ENCODE measurements at regions not wholly inside any gene's neighbourhood (a gene's known extent, or its start where the extent isn't known, plus 50 kb on each side); places are given as distances from the start of the nearest gene placed in this dataset.
"Not testable (repeated sequence)": the region's sequence is repeated elsewhere in the genome, so short reads cannot be mapped to it uniquely, and the experiment has no call there.

DNA sequence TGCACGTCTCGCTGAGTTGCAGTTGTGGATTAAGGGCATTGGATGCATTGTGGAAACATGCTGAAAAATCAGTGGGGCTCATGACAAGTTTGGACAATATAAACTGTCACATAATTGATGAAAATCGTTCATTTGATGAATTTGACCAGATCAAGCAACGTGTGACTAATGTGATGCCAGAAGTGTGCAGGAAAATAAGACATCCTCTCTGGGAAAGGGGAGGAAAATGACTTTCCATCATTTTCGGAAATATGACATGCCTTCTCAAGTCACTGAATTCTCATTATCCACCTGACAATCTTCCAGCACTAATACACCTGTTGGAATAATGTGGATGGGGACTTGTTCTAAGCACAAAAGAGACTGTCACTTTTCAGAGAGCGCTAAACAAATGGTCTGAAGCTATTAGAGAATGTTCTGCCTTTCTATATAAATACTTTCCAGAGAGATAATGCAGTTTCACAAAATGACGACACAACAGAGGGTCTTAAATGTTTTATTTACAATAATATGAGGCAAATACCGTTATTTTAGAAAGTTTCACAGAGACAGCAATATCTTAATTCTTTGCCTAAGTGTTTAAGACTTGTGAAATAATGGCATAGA is 1741.9 kb upstream of the RAG2 start:
- WGBS = 90% methylated on average over 6 of the region's 8 CpGs
- Histone ChIP-seq H3K9ac (ENCODE audit: low read depth, low read length) (no peak overlapping the region), H3K4me1 (ENCODE audit: insufficient read depth, low read length) (no peaks in the 10 kb centered on the region), H3K9me3 (ENCODE audit: insufficient read depth, low read depth, low read length) (no peaks in the 10 kb centered on the region), H3K27me3 (ENCODE audit: insufficient read depth, low read length) (no peaks in the 10 kb centered on the region), H3K4me3 (ENCODE audit: low read length) (no peak overlapping the region), H3K27ac (ENCODE audit: low read depth, low read length) (no peak overlapping the region), H3K36me3 (ENCODE audit: insufficient read depth, low read length) (no peaks in the 10 kb centered on the region)

DNA sequence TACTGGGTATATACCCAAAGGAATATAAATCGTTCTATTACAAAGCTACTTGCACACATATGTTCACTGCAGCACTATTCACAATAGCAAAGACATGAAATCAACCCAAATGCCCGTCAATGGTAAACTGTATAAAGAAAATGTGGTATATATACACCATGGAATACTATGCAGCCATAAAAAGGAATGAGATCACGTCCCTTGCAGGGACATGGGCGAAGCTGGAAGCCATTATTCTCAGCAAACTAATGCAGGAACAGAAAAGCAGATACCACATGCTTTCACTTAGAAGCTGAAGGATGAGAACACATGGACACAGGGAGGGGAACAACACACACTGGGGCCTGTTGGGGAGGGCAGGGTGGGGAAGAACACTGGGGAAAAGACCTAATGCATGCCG is 1740.0 kb upstream of the RAG2 start:
- H3K36me3 ChIP-seq (ENCODE audit: insufficient read depth, low read length); H3K9me3 ChIP-seq (ENCODE audit: insufficient read depth, low read depth, low read length); H3K27ac ChIP-seq (ENCODE audit: low read depth, low read length); H3K4me1 ChIP-seq (ENCODE audit: insufficient read depth, low read length); H3K4me3 ChIP-seq (ENCODE audit: low read length); H3K9ac ChIP-seq (ENCODE audit: low read depth, low read length); H3K27me3 ChIP-seq (ENCODE audit: insufficient read depth, low read length): not testable (repeated sequence)
- WGBS = 94% methylated on average over 4 of the region's 5 CpGs

DNA sequence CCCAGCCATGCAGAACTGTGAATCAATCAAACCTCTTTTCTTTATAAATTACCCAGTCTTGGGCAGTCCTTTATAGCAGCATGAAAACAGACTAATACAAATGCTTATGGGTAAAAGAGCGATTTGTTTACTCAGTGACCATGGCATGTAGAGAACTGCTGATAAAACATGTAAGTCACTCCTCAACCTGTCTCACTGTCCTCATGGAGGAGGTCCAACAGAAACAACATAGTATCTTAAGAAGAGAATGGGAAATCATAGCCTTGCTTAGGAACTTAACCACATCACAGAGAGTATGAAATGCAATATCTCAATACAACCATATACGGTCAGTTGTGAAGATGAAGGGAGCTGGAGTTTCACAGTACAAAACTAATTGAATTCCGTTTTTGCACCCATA is 1734.0 kb upstream of the RAG2 start:
- no peaks in the 10 kb centered on the region for H3K4me1 ChIP-seq (ENCODE audit: insufficient read depth, low read length)
- no peaks in the 10 kb centered on the region for H3K36me3 ChIP-seq (ENCODE audit: insufficient read depth, low read length)
- H3K4me3 ChIP-seq (ENCODE audit: low read length) = no peak overlapping the region
- no peak overlapping the region for H3K9ac ChIP-seq (ENCODE audit: low read depth, low read length)
- 96% methylated on average over 2 of the region's 3 CpGs for WGBS
- no peaks in the 10 kb centered on the region for H3K9me3 ChIP-seq (ENCODE audit: insufficient read depth, low read depth, low read length)
- H3K27ac ChIP-seq (ENCODE audit: low read depth, low read length) = no peak overlapping the region
- no peaks in the 10 kb centered on the region for H3K27me3 ChIP-seq (ENCODE audit: insufficient read depth, low read length)

DNA sequence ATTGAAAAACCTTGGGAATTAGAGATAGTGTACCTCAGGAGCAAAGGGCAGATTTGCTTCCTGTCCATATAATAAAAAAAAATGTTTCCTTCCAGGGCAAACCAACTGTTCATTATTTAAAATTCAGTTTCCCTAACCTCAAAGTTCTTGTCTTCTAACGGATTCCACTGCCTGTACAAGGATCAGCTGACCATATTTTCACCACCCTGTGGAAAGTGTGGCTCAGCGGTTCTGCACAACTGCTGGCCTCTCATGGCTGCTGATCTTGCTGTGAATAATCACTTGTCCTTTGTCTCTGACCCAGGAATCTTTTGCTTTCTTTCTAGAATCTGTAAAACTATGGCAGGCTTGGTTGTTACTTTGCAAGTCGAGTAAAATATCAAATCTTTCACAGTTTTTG is 1732.5 kb upstream of the RAG2 start:
- H3K4me1 ChIP-seq (ENCODE audit: insufficient read depth, low read length) = peaks cover 8% of the 10 kb centered on the region; the same call in 1 of the 2 replicates
- H3K27me3 ChIP-seq (ENCODE audit: insufficient read depth, low read length) = no peaks in the 10 kb centered on the region
- no peak overlapping the region for H3K4me3 ChIP-seq (ENCODE audit: low read length)
- WGBS = 88% methylated on average over 3 of the region's 3 CpGs
- no peak overlapping the region for H3K27ac ChIP-seq (ENCODE audit: low read depth, low read length)
- H3K9me3 ChIP-seq (ENCODE audit: insufficient read depth, low read depth, low read length) = no peaks in the 10 kb centered on the region
- H3K36me3 ChIP-seq (ENCODE audit: insufficient read depth, low read length) = no peaks in the 10 kb centered on the region
- H3K9ac ChIP-seq (ENCODE audit: low read depth, low read length) = no peak overlapping the region

DNA sequence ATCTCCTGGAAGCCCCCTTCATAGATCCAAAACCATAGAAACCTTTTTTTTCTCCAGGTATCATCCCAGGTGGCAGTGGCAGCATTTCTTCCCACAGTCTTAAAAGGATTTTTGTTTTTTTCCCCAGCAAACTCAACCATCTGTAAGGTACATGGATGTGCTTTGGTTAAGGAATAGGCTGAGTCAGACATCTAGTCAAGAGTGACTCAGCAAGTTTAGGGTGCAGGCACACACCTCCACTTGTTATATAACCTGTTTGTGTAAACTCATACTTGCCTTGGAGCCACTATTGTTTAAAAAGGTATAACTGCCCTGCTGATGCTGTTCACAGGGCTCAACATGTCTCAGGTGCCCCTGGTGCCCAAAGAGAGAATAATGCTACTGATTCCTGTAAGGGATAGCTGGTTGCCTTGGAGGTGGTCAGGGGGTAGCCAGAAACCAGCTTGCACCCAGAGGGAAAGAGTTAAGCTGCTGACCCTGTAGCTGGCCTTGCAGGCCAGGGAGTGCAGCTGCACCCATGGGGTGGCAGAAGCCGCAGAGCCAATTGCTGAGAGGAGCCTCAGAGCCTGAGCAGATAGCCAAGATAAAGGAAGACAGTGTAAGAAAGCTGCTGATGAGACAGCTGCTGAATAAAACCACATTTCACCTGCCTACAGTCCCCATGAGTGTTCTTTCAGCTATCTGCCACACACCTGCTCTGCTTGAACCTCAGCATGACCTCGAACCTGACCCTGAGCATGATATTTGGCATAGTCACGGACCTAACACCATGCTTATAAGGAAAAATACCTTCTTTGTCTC is 1726.1 kb upstream of the RAG2 start:
- Histone ChIP-seq H3K9ac (ENCODE audit: low read depth, low read length) (no peak overlapping the region), H3K27me3 (ENCODE audit: insufficient read depth, low read length) (no peaks in the 10 kb centered on the region), H3K4me1 (ENCODE audit: insufficient read depth, low read length) (peaks cover 12% of the 10 kb centered on the region; the same call in 1 of the 2 replicates), H3K9me3 (ENCODE audit: insufficient read depth, low read depth, low read length) (no peaks in the 10 kb centered on the region), H3K4me3 (ENCODE audit: low read length) (no peak overlapping the region), H3K36me3 (ENCODE audit: insufficient read depth, low read length) (no peaks in the 10 kb centered on the region), H3K27ac (ENCODE audit: low read depth, low read length) (no peak overlapping the region)
- 60% methylated on average over 3 of the region's 3 CpGs for WGBS

DNA sequence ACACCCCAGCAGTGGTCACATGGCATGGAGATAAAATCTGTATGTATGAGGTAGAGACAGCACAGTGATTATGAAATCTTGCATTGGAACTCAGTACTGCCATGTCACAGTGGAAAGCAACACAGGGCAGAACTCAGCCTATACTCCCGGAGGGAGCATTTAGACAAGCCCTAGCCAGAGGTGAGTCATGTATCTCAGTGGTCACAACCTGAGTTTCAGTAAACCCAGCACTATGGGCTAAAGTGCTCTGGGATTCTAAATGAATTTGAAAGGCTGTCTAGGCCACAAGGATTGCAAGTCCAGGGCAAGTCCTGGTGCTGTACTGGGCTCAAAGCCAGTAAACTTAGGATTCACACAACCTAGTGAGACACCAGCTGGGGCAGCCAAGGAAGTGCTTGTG is 1717.1 kb upstream of the RAG2 start:
- 98% methylated on average over 1 of the region's 1 CpG for WGBS
- Histone ChIP-seq H3K4me3 (ENCODE audit: low read length) (no peak overlapping the region), H3K27ac (ENCODE audit: low read depth, low read length) (no peak overlapping the region), H3K36me3 (ENCODE audit: insufficient read depth, low read length) (no peaks in the 10 kb centered on the region), H3K27me3 (ENCODE audit: insufficient read depth, low read length) (no peaks in the 10 kb centered on the region), H3K4me1 (ENCODE audit: insufficient read depth, low read length) (no peaks in the 10 kb centered on the region), H3K9ac (ENCODE audit: low read depth, low read length) (no peak overlapping the region), H3K9me3 (ENCODE audit: insufficient read depth, low read depth, low read length) (no peaks in the 10 kb centered on the region)

DNA sequence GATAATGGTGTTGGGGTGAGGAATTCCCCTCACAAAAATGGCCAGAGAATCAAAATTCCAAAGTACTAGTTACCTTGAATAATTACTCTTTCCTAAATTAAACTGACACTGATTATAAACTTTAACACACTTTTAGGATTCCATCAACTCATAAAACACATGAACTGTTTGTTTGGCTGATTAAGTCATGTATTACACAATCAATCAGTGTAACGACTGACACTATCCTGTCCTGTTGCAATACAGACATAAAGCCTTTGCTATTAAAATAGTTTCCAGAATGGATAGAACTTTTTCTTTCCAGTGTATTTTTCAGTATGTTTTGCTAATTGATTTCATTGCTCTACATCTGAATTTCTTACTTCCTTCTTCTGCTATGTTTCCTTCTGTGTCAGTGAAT is 1709.4 kb upstream of the RAG2 start:
- Histone ChIP-seq H3K4me3 (ENCODE audit: low read length) (no peak overlapping the region), H3K27me3 (ENCODE audit: insufficient read depth, low read length) (no peaks in the 10 kb centered on the region), H3K4me1 (ENCODE audit: insufficient read depth, low read length) (no peaks in the 10 kb centered on the region), H3K9me3 (ENCODE audit: insufficient read depth, low read depth, low read length) (no peaks in the 10 kb centered on the region), H3K36me3 (ENCODE audit: insufficient read depth, low read length) (no peaks in the 10 kb centered on the region), H3K9ac (ENCODE audit: low read depth, low read length) (no peak overlapping the region), H3K27ac (ENCODE audit: low read depth, low read length) (no peak overlapping the region)
- 71% methylated on average over 1 of the region's 1 CpG for WGBS

DNA sequence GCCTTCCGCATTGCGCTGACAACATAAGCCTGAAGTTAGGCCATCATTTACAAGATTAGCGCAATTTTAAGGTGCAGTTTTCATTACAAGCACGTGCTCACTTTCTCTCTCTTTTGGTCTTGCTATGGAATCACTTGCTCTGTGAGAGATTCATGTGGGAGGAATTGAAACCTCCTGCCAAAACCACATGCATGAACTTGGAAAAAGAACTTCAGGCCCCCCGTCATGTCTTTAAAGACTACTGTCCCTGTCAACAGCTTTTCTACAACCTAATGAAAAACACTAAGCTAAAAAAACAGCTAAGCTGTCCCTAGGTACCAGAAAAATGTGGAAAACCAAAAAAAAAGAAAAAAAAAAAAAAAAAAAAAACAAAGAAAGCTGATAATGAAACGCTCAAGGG is 1707.6 kb upstream of the RAG2 start:
- Histone ChIP-seq H3K4me3 (ENCODE audit: low read length) (no peak overlapping the region), H3K9ac (ENCODE audit: low read depth, low read length) (no peak overlapping the region), H3K36me3 (ENCODE audit: insufficient read depth, low read length) (no peaks in the 10 kb centered on the region), H3K9me3 (ENCODE audit: insufficient read depth, low read depth, low read length) (no peaks in the 10 kb centered on the region), H3K4me1 (ENCODE audit: insufficient read depth, low read length) (no peaks in the 10 kb centered on the region), H3K27ac (ENCODE audit: low read depth, low read length) (no peak overlapping the region), H3K27me3 (ENCODE audit: insufficient read depth, low read length) (no peaks in the 10 kb centered on the region)
- WGBS = 95% methylated on average over 5 of the region's 6 CpGs

DNA sequence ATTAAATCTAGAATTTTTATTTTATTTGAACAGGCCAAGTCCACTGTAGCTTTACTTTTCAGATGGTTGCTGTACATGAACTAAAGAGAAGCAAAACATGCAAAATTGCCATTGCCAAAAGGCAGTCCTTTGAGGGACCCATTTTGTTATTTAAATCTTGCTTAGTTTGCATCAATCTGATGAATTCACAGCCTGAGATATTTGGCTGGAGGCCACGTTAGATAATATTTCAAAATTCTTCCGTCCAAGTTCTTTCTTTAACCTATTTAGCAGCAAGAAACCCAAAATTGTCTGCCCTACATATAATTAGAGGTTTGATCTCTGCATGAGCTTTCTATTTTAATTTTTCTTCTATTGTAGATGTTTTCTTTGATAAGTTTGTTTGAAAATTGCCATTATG is 1706.9 kb upstream of the RAG2 start:
- no peak overlapping the region for H3K4me3 ChIP-seq (ENCODE audit: low read length)
- no peaks in the 10 kb centered on the region for H3K4me1 ChIP-seq (ENCODE audit: insufficient read depth, low read length)
- H3K9ac ChIP-seq (ENCODE audit: low read depth, low read length) = no peak overlapping the region
- 100% methylated on average over 2 of the region's 2 CpGs for WGBS
- H3K27ac ChIP-seq (ENCODE audit: low read depth, low read length) = no peak overlapping the region
- H3K27me3 ChIP-seq (ENCODE audit: insufficient read depth, low read length) = no peaks in the 10 kb centered on the region
- no peaks in the 10 kb centered on the region for H3K36me3 ChIP-seq (ENCODE audit: insufficient read depth, low read length)
- H3K9me3 ChIP-seq (ENCODE audit: insufficient read depth, low read depth, low read length) = no peaks in the 10 kb centered on the region

DNA sequence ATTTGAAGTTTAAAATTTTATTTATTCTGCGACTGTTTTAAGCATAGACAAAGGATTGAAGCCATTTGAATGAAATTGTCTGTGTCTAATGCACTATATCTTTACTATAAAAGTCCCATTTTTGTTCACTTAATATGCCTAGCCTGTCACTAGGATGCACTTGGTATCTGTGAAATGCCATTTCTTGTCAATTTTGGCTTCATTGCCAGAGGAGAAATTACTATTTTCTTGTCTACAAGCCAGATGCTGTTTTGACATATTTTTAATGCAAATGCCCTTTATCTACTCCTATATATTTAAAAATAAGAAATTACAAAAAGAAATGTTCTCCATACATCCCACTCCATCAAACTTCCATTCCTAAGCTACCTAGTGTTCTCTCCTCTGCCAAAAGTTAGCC is 1704.5 kb upstream of the RAG2 start:
- no peak overlapping the region for H3K4me3 ChIP-seq (ENCODE audit: low read length)
- no peaks in the 10 kb centered on the region for H3K9me3 ChIP-seq (ENCODE audit: insufficient read depth, low read depth, low read length)
- no peak overlapping the region for H3K9ac ChIP-seq (ENCODE audit: low read depth, low read length)
- H3K27ac ChIP-seq (ENCODE audit: low read depth, low read length) = no peak overlapping the region
- no CpG with 5 or more reads among the region's 1 CpG for WGBS
- no peaks in the 10 kb centered on the region for H3K36me3 ChIP-seq (ENCODE audit: insufficient read depth, low read length)
- no peaks in the 10 kb centered on the region for H3K27me3 ChIP-seq (ENCODE audit: insufficient read depth, low read length)
- no peaks in the 10 kb centered on the region for H3K4me1 ChIP-seq (ENCODE audit: insufficient read depth, low read length)

DNA sequence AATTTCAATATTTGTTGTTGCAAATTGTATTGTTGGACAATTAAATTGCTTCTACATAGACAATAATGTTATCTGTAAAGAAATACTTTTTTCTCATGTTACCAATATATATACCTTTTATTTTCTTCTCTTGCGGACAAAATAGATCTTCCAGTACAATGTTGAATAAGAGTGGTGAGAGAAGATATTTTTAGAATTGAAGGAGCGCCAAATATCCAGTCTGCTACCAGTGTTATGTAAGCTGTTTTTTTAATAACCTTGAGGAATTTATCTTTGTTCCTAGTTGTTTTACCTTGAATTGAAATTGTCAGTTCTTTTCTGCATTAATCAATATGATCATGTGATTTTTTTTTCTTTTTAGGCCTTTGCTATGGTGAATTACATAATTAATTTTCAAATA is 1702.5 kb upstream of the RAG2 start:
- no peaks in the 10 kb centered on the region for H3K9me3 ChIP-seq (ENCODE audit: insufficient read depth, low read depth, low read length)
- no peaks in the 10 kb centered on the region for H3K27me3 ChIP-seq (ENCODE audit: insufficient read depth, low read length)
- no peak overlapping the region for H3K9ac ChIP-seq (ENCODE audit: low read depth, low read length)
- WGBS = 100% methylated on average over 1 of the region's 2 CpGs
- H3K27ac ChIP-seq (ENCODE audit: low read depth, low read length) = no peak overlapping the region
- H3K36me3 ChIP-seq (ENCODE audit: insufficient read depth, low read length) = no peaks in the 10 kb centered on the region
- H3K4me1 ChIP-seq (ENCODE audit: insufficient read depth, low read length) = no peaks in the 10 kb centered on the region
- no peak overlapping the region for H3K4me3 ChIP-seq (ENCODE audit: low read length)
